SK-N-SH treated with all-trans-retinoic acid at 6 μM for 48 hours (cell line): ENCODE measurements at regions not wholly inside any gene's neighbourhood (a gene's known extent, or its start where the extent isn't known, plus 50 kb on each side); places are given as distances from the start of the nearest gene placed in this dataset.

ENCODE experiments used
- ATAC-seq: fragments of 200-7000 bp; cut with Tn5 transposase; 3 replicates; pipeline ENCODE4 v1.9.1; 2020; ENCODE audit warnings: mild to moderate bottlenecking, moderate library complexity
- ARNTL ChIP-seq: fragments of 450-650 bp; formaldehyde crosslinking; IDR thresholded peaks from 2 replicates; pipeline ENCODE4 v1.5.0; 2020; ENCODE audit warnings: low read depth, mild to moderate bottlenecking, moderate library complexity, borderline replicate concordance
- BACH2 ChIP-seq: fragments of 250-450 bp; sonication (Bioruptor Pico); IDR thresholded peaks from 2 replicates; pipeline ENCODE4 v1.9.0; 2021; ENCODE audit warnings: mild to moderate bottlenecking, borderline replicate concordance
- CSDC2 ChIP-seq: fragments of 250-450 bp; sonication (Bioruptor Pico); IDR thresholded peaks from 2 replicates; pipeline ENCODE4 v1.5.0; 2020; ENCODE audit warnings: mild to moderate bottlenecking, moderate library complexity
- GLIS3 ChIP-seq: fragments of 250-450 bp; sonication (Bioruptor Pico); IDR thresholded peaks from 2 replicates; pipeline ENCODE4 v1.5.0; 2020; ENCODE audit warnings: mild to moderate bottlenecking, moderate library complexity
- ISL1 ChIP-seq: fragments of 250-450 bp; sonication (Bioruptor Pico); IDR thresholded peaks from 2 replicates; pipeline ENCODE4 v2.1.2; 2022; ENCODE audit warnings: mild to moderate bottlenecking, moderate library complexity
- PPARA ChIP-seq: fragments of 250-450 bp; sonication (Bioruptor Pico); IDR thresholded peaks from 2 replicates; pipeline ENCODE4 v1.5.0; 2020; ENCODE audit warnings: mild to moderate bottlenecking, borderline replicate concordance
- RARB ChIP-seq: fragments of 250-450 bp; sonication (Bioruptor Pico); IDR thresholded peaks from 2 replicates; pipeline ENCODE4 v1.8.0; 2021; ENCODE audit warnings: mild to moderate bottlenecking, moderate library complexity
- SNAI2 ChIP-seq: fragments of 250-450 bp; sonication (Bioruptor Pico); IDR thresholded peaks from 2 replicates; pipeline ENCODE4 v1.5.0; 2020; ENCODE audit warnings: mild to moderate bottlenecking, moderate library complexity
- TCF4 ChIP-seq: fragments of 250-450 bp; sonication (Bioruptor Pico); IDR thresholded peaks from 2 replicates; pipeline ENCODE4 v1.8.0; 2021; ENCODE audit warnings: mild to moderate bottlenecking, moderate library complexity, borderline replicate concordance
- TOX ChIP-seq: fragments of 250-450 bp; sonication (Bioruptor Pico); IDR thresholded peaks from 2 replicates; pipeline ENCODE4 v1.8.0; 2021; ENCODE audit warnings: mild to moderate bottlenecking, moderate library complexity, borderline replicate concordance
- ZC3H10 ChIP-seq: fragments of 250-450 bp; sonication (Bioruptor Pico); IDR thresholded peaks from 2 replicates; pipeline ENCODE4 v1.5.1; 2021; ENCODE audit warnings: mild to moderate bottlenecking, moderate library complexity
- ZFP3 ChIP-seq: fragments of 250-450 bp; sonication (Bioruptor Pico); IDR thresholded peaks from 2 replicates; pipeline ENCODE4 v1.5.0; 2020; ENCODE audit warnings: mild to moderate bottlenecking, moderate library complexity
- ZFP30 ChIP-seq: fragments of 450-650 bp; formaldehyde crosslinking; IDR thresholded peaks from 2 replicates; pipeline ENCODE4 v1.5.0; 2022; ENCODE audit warnings: mild to moderate bottlenecking, moderate library complexity
- ZNF565 ChIP-seq: fragments of 450-650 bp; formaldehyde crosslinking; conservative IDR thresholded peaks from 2 replicates; pipeline ENCODE4 v1.5.0; 2020; ENCODE audit warnings: low read depth, mild to moderate bottlenecking, moderate library complexity
- ZNF70 ChIP-seq: fragments of 450-650 bp; formaldehyde crosslinking; IDR thresholded peaks from 2 replicates; pipeline ENCODE4 v1.5.0; 2020; ENCODE audit warnings: mild to moderate bottlenecking, moderate library complexity
- ZNF8 ChIP-seq: fragments of 450-650 bp; formaldehyde crosslinking; IDR thresholded peaks from 2 replicates; pipeline ENCODE4 v1.5.0; 2020; ENCODE audit warnings: mild to moderate bottlenecking, moderate library complexity
- TF ChIP-seq, protein P1 (sequence below): fragments of 250-450 bp; sonication (Bioruptor Pico); IDR thresholded peaks from 2 replicates; pipeline ENCODE4 v1.5.1; 2021; ENCODE audit warnings: mild to moderate bottlenecking, moderate library complexity
- TF ChIP-seq, protein P2 (sequence below): fragments of 250-450 bp; sonication (Bioruptor Pico); IDR thresholded peaks from 2 replicates; pipeline ENCODE4 v1.5.0; 2020; ENCODE audit warnings: mild to moderate bottlenecking, moderate library complexity
- TF ChIP-seq, protein P3 (sequence below): fragments of 250-450 bp; sonication (Bioruptor Pico); IDR thresholded peaks from 2 replicates; pipeline ENCODE4 v1.8.0; 2021; ENCODE audit warnings: low read depth, mild to moderate bottlenecking, moderate library complexity, borderline replicate concordance
- TF ChIP-seq, protein P4 (sequence below): fragments of 250-450 bp; sonication (Bioruptor Pico); IDR thresholded peaks from 2 replicates; pipeline ENCODE4 v1.8.0; 2020; ENCODE audit warnings: mild to moderate bottlenecking, moderate library complexity, borderline replicate concordance
- TF ChIP-seq, protein P5 (sequence below): fragments of 250-450 bp; sonication (Bioruptor Pico); IDR thresholded peaks from 2 replicates; pipeline ENCODE4 v1.5.1; 2020; ENCODE audit warnings: low read depth, mild to moderate bottlenecking, moderate library complexity

DNA sequence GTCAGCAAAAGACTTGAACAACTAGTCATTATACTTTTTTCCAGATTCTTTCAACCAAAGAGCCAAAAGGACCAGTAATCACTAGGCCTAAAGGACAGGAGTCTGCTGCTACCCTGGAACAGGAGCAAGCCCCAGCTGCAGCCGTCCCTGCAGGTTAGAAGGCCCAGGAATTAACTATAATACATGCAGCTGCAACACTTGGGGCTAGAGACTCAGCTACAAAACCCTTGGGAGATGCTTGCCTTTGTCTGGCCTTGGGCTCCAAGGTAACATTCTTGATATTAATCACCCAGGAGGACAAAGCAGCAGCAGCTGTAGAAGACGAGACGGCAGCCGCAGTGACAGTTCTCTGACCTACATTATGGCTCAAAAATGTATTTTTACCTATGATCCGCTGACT is 841.2 kb upstream of the ADGRL4 start:
- TF ChIP-seq ZFP30 (CRISPR knock-in tag) (no peak), GLIS3 (CRISPR knock-in tag) (no peak), ISL1 (no peak), ZC3H10 (CRISPR knock-in tag) (no peak), CSDC2 (CRISPR knock-in tag) (no peak), ZNF565 (CRISPR knock-in tag) (no peak), ZFP3 (CRISPR knock-in tag) (no peak), ARNTL (CRISPR knock-in tag) (no peak), SNAI2 (no peak), ZNF8 (CRISPR knock-in tag) (no peak), RARB (CRISPR knock-in tag) (no peak), TOX (CRISPR knock-in tag) (no peak), ZNF70 (CRISPR knock-in tag) (no peak), PPARA (no peak)
- TF ChIP-seq, protein P1, sequence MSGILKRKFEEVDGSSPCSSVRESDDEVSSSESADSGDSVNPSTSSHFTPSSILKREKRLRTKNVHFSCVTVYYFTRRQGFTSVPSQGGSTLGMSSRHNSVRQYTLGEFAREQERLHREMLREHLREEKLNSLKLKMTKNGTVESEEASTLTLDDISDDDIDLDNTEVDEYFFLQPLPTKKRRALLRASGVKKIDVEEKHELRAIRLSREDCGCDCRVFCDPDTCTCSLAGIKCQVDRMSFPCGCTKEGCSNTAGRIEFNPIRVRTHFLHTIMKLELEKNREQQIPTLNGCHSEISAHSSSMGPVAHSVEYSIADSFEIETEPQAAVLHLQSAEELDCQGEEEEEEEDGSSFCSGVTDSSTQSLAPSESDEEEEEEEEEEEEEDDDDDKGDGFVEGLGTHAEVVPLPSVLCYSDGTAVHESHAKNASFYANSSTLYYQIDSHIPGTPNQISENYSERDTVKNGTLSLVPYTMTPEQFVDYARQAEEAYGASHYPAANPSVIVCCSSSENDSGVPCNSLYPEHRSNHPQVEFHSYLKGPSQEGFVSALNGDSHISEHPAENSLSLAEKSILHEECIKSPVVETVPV (CRISPR knock-in tag) = no peak
- TF ChIP-seq, protein P2, sequence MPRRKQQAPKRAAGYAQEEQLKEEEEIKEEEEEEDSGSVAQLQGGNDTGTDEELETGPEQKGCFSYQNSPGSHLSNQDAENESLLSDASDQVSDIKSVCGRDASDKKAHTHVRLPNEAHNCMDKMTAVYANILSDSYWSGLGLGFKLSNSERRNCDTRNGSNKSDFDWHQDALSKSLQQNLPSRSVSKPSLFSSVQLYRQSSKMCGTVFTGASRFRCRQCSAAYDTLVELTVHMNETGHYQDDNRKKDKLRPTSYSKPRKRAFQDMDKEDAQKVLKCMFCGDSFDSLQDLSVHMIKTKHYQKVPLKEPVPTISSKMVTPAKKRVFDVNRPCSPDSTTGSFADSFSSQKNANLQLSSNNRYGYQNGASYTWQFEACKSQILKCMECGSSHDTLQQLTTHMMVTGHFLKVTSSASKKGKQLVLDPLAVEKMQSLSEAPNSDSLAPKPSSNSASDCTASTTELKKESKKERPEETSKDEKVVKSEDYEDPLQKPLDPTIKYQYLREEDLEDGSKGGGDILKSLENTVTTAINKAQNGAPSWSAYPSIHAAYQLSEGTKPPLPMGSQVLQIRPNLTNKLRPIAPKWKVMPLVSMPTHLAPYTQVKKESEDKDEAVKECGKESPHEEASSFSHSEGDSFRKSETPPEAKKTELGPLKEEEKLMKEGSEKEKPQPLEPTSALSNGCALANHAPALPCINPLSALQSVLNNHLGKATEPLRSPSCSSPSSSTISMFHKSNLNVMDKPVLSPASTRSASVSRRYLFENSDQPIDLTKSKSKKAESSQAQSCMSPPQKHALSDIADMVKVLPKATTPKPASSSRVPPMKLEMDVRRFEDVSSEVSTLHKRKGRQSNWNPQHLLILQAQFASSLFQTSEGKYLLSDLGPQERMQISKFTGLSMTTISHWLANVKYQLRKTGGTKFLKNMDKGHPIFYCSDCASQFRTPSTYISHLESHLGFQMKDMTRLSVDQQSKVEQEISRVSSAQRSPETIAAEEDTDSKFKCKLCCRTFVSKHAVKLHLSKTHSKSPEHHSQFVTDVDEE (CRISPR knock-in tag) = no peak
- TF ChIP-seq, protein P3, sequence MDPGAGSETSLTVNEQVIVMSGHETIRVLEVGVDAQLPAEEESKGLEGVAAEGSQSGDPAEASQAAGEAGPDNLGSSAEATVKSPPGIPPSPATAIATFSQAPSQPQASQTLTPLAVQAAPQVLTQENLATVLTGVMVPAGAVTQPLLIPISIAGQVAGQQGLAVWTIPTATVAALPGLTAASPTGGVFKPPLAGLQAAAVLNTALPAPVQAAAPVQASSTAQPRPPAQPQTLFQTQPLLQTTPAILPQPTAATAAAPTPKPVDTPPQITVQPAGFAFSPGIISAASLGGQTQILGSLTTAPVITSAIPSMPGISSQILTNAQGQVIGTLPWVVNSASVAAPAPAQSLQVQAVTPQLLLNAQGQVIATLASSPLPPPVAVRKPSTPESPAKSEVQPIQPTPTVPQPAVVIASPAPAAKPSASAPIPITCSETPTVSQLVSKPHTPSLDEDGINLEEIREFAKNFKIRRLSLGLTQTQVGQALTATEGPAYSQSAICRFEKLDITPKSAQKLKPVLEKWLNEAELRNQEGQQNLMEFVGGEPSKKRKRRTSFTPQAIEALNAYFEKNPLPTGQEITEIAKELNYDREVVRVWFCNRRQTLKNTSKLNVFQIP (CRISPR knock-in tag) = no peak
- TF ChIP-seq, protein P4, sequence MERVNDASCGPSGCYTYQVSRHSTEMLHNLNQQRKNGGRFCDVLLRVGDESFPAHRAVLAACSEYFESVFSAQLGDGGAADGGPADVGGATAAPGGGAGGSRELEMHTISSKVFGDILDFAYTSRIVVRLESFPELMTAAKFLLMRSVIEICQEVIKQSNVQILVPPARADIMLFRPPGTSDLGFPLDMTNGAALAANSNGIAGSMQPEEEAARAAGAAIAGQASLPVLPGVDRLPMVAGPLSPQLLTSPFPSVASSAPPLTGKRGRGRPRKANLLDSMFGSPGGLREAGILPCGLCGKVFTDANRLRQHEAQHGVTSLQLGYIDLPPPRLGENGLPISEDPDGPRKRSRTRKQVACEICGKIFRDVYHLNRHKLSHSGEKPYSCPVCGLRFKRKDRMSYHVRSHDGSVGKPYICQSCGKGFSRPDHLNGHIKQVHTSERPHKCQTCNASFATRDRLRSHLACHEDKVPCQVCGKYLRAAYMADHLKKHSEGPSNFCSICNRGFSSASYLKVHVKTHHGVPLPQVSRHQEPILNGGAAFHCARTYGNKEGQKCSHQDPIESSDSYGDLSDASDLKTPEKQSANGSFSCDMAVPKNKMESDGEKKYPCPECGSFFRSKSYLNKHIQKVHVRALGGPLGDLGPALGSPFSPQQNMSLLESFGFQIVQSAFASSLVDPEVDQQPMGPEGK (CRISPR knock-in tag) = no peak
- TF ChIP-seq, protein P5, sequence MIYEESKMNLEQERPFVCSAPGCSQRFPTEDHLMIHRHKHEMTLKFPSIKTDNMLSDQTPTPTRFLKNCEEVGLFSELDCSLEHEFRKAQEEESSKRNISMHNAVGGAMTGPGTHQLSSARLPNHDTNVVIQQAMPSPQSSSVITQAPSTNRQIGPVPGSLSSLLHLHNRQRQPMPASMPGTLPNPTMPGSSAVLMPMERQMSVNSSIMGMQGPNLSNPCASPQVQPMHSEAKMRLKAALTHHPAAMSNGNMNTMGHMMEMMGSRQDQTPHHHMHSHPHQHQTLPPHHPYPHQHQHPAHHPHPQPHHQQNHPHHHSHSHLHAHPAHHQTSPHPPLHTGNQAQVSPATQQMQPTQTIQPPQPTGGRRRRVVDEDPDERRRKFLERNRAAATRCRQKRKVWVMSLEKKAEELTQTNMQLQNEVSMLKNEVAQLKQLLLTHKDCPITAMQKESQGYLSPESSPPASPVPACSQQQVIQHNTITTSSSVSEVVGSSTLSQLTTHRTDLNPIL = no peak
- ATAC-seq = no peak

DNA sequence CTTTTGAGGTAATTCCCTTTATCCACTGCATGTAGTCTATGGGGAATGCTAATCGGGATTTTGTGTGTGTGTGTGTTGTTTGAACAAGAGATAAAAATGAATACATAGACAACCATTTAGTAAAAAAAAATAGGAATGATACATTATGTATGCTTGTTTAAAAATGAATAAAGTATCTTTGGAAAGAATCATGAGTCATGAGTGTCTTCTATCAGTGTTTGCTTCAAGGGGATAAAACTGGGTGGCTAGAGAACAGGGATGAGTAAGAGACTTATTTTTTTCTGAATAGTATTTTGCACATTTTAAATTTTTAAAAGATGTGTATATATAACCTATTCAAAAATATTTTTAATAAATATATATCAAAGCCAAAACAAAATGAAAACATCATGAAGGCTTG is 839.4 kb upstream of the ADGRL4 start:
- TF ChIP-seq SNAI2 = no peak
- TF ChIP-seq ZNF565 (CRISPR knock-in tag) = no peak
- TF ChIP-seq TCF4 (CRISPR knock-in tag) = no peak
- TF ChIP-seq PPARA = no peak
- TF ChIP-seq ZFP3 (CRISPR knock-in tag) = no peak
- no peak for TF ChIP-seq GLIS3 (CRISPR knock-in tag)
- TF ChIP-seq CSDC2 (CRISPR knock-in tag) = no peak
- TF ChIP-seq, protein P1 (CRISPR knock-in tag) = no peak
- TF ChIP-seq ZC3H10 (CRISPR knock-in tag) = no peak
- TF ChIP-seq ZNF8 (CRISPR knock-in tag) = no peak
- no peak for ATAC-seq

DNA sequence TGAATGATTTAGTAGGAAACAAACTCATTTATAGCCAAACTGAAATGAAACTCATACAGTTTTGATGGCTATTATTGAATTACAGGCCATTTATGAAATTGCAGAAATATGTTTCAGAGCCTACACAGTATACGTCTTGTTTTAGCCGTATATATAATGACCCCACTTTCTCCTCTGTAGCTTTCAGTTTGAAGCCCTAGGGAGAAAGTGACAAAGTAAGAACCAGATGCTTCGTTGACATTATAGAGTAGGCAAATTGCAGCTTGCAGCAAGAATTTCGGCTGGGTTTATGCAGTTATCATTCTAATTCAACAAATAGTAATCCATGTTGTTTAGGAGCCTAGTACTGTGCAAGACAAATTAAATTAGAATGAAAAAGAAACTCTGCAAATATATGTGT is 836.3 kb upstream of the ADGRL4 start:
- TF ChIP-seq, protein P4 (CRISPR knock-in tag) = no peak
- TF ChIP-seq, protein P5 = no peak
- TF ChIP-seq GLIS3 (CRISPR knock-in tag) (no peak), ZC3H10 (CRISPR knock-in tag) (no peak), CSDC2 (CRISPR knock-in tag) (no peak), RARB (CRISPR knock-in tag) (no peak), ISL1 (no peak), TOX (CRISPR knock-in tag) (no peak), ZNF8 (CRISPR knock-in tag) (no peak), BACH2 (CRISPR knock-in tag) (no peak), ZFP30 (CRISPR knock-in tag) (no peak)
- no peak for ATAC-seq
